Nephron progenitor cell (in vitro differentiated cells): ENCODE measurements at regions not wholly inside any gene's neighbourhood (a gene's known extent, or its start where the extent isn't known, plus 50 kb on each side); places are given as distances from the start of the nearest gene placed in this dataset.

Experiments
- DNase-seq: peaks from one replicate; pipeline ENCODE4 v3.0.0; 2021
- H3K27ac Mint-ChIP-seq: 2 replicates; pipeline ENCODE4 v1.8.0; 2021; ENCODE audit warnings: mild to moderate bottlenecking, moderate library complexity, mixed read lengths
- H3K27me3 Mint-ChIP-seq: 2 replicates; pipeline ENCODE4 v1.8.0; 2021; ENCODE audit warnings: mild to moderate bottlenecking, low read depth, mixed read lengths; ENCODE audit not compliant: poor library complexity
- H3K36me3 Mint-ChIP-seq: 2 replicates; pipeline ENCODE4 v1.8.0; 2021; ENCODE audit warnings: low read depth, mixed read lengths
- H3K4me1 Mint-ChIP-seq: 2 replicates; pipeline ENCODE4 v1.8.0; 2021; ENCODE audit warnings: mixed read lengths
- H3K4me3 Mint-ChIP-seq: 2 replicates; pipeline ENCODE4 v1.8.0; 2021; ENCODE audit warnings: mild to moderate bottlenecking, moderate library complexity, mixed read lengths
- H3K9me3 Mint-ChIP-seq: 2 replicates; pipeline ENCODE4 v1.8.0; 2021; ENCODE audit warnings: mild to moderate bottlenecking, moderate library complexity, mixed read lengths
- CTCF ChIP-seq: fragments of 200-600 bp; sonication (generic); IDR thresholded peaks from 2 replicates; pipeline ENCODE4 v1.5.0; 2021; ENCODE audit warnings: antibody characterized with exemption

- no peaks in the 10 kb centered on the region for H3K36me3 Mint-ChIP-seq
- H3K27ac Mint-ChIP-seq: no peak overlapping the region
- no peak overlapping the region for H3K4me3 Mint-ChIP-seq
- H3K27me3 Mint-ChIP-seq: peaks cover 6% of the 10 kb centered on the region
- no peak for DNase-seq
- no peaks in the 10 kb centered on the region for H3K4me1 Mint-ChIP-seq
- peaks cover 6% of the 10 kb centered on the region for H3K9me3 Mint-ChIP-seq
- no peak for TF ChIP-seq CTCF
Measured at GRCh38 chr1:80520949-80521348, 1279.8 kb upstream of the ADGRL2 start.

- DNase-seq: no peak
- Mint-ChIP-seq H3K27me3 (peaks cover 2% of the 10 kb centered on the region), H3K4me1 (no peaks in the 10 kb centered on the region), H3K36me3 (no peaks in the 10 kb centered on the region), H3K27ac (no peak overlapping the region), H3K9me3 (peaks cover 11% of the 10 kb centered on the region), H3K4me3 (no peak overlapping the region)
- no peak for TF ChIP-seq CTCF
Measured at GRCh38 chr1:80517062-80517461, 1283.7 kb upstream of the ADGRL2 start.

GRCh38 chr1:80509965-80510522, 1290.7 kb upstream of the ADGRL2 start:
- Mint-ChIP-seq H3K36me3 (no peaks in the 10 kb centered on the region), H3K9me3 (peaks cover 4% of the 10 kb centered on the region), H3K27me3 (no peaks in the 10 kb centered on the region), H3K4me1 (no peaks in the 10 kb centered on the region), H3K27ac (no peak overlapping the region), H3K4me3 (no peak overlapping the region)
- no peak for TF ChIP-seq CTCF
- no peak for DNase-seq

- Mint-ChIP-seq H3K4me1 (no peaks in the 10 kb centered on the region), H3K4me3 (no peak overlapping the region), H3K9me3 (peaks cover 4% of the 10 kb centered on the region), H3K27me3 (no peaks in the 10 kb centered on the region), H3K36me3 (no peaks in the 10 kb centered on the region), H3K27ac (no peak overlapping the region)
- no peak for TF ChIP-seq CTCF
- no peak for DNase-seq
Measured at GRCh38 chr1:80506216-80506615, 1294.5 kb upstream of the ADGRL2 start.

GRCh38 chr1:80498673-80499072, 1302.1 kb upstream of the ADGRL2 start:
- no peak for TF ChIP-seq CTCF
- Mint-ChIP-seq H3K4me3 (no peak overlapping the region), H3K9me3 (peaks cover 6% of the 10 kb centered on the region), H3K36me3 (no peaks in the 10 kb centered on the region), H3K27me3 (no peaks in the 10 kb centered on the region), H3K27ac (no peak overlapping the region), H3K4me1 (no peaks in the 10 kb centered on the region)
- DNase-seq: no peak

GRCh38 chr1:80495806-80496205, 1304.9 kb upstream of the ADGRL2 start:
- no peak for TF ChIP-seq CTCF
- Mint-ChIP-seq H3K4me3 (no peak overlapping the region), H3K9me3 (no peaks in the 10 kb centered on the region), H3K27me3 (no peaks in the 10 kb centered on the region), H3K36me3 (no peaks in the 10 kb centered on the region), H3K4me1 (no peaks in the 10 kb centered on the region), H3K27ac (no peak overlapping the region)
- no peak for DNase-seq
